OCI-LY1 (cell line): ENCODE measurements at regions not wholly inside any gene's neighbourhood (a gene's known extent, or its start where the extent isn't known, plus 50 kb on each side); places are given as distances from the start of the nearest gene placed in this dataset.

ENCODE experiments used
- EZH2 ChIP-seq: fragments of 200-600 bp; sonication (generic), shearing (Covaris generic); IDR thresholded peaks from 2 replicates; pipeline ENCODE4 v1.8.0; 2017; ENCODE audit warnings: borderline replicate concordance, mixed run types, mild to moderate bottlenecking, antibody characterized with exemption, low read length, moderate library complexity, mixed read lengths
- TF ChIP-seq, protein P1 (sequence below): fragments of 200-600 bp; sonication (generic), shearing (Covaris generic); IDR thresholded peaks from 2 replicates; pipeline ENCODE4 v1.5.1; 2017; ENCODE audit warnings: mild to moderate bottlenecking, antibody characterized with exemption, low read length, moderate library complexity, mixed read lengths

GRCh38 chr1:181264821-181265220 lies 176.3 kb downstream of the IER5 start:
- TF ChIP-seq, protein P1, sequence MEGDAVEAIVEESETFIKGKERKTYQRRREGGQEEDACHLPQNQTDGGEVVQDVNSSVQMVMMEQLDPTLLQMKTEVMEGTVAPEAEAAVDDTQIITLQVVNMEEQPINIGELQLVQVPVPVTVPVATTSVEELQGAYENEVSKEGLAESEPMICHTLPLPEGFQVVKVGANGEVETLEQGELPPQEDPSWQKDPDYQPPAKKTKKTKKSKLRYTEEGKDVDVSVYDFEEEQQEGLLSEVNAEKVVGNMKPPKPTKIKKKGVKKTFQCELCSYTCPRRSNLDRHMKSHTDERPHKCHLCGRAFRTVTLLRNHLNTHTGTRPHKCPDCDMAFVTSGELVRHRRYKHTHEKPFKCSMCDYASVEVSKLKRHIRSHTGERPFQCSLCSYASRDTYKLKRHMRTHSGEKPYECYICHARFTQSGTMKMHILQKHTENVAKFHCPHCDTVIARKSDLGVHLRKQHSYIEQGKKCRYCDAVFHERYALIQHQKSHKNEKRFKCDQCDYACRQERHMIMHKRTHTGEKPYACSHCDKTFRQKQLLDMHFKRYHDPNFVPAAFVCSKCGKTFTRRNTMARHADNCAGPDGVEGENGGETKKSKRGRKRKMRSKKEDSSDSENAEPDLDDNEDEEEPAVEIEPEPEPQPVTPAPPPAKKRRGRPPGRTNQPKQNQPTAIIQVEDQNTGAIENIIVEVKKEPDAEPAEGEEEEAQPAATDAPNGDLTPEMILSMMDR = no peak
- no peak for TF ChIP-seq EZH2
